ENCODE measurements at regions not wholly inside any gene's neighbourhood (a gene's known extent, or its start where the extent isn't known, plus 50 kb on each side); places are given as distances from the start of the nearest gene placed in this dataset.

DNA sequence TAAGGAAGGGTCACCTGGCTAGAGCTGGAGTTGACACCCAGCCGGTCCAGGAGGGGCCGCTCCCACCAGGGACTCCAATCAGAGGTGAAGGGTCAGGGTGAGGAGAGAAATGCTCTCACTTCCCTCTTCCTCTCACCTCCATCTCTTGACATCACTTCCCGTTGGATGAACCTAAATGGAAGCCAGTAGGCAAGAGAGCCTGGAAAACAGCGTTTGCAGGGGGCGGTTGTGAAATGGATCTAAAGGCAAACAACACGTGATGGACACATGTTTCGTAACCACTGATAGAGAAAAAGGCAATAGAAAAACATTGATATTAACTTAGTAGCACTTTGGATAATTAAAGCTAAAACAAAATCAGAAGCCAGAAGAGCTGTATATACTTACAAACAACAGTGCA is 105.6 kb upstream of the FOXA2 start:
- Histone ChIP-seq H4K20me1 (ENCODE audit: control insufficient read depth, extremely low read depth, insufficient read depth, low read length) (no peaks in the 10 kb centered on the region), H3K36me3 (ENCODE audit: control insufficient read depth, insufficient read depth, low read length) (no peaks in the 10 kb centered on the region), H3K4me1 (ENCODE audit: control insufficient read depth, extremely low read depth, insufficient read depth, low read length) (no peaks in the 10 kb centered on the region), H3K9ac (ENCODE audit: insufficient read depth, low read length) (no peak overlapping the region), H3K27ac (ENCODE audit: insufficient read depth, low read length) (no peak overlapping the region), H3K9me3 (ENCODE audit: control insufficient read depth, insufficient read depth, low read depth, low read length) (no peaks in the 10 kb centered on the region), H2AFZ (ENCODE audit: low read length) (no peak overlapping the region), H3K79me2 (ENCODE audit: control insufficient read depth, insufficient read depth, low read length) (no peaks in the 10 kb centered on the region), H3K4me2 (ENCODE audit: extremely low read depth, insufficient read depth, low read length) (no peak overlapping the region), H3K27me3 (ENCODE audit: control insufficient read depth, insufficient read depth, low read length) (no peaks in the 10 kb centered on the region), H3K4me3 (replicated peaks in 1 of 4; ENCODE audit: control extremely low read depth in 1 of 4, insufficient read depth in 1 of 4, low read depth in 3 of 4, low read length in 4 of 4) (no peak overlapping the region)
- TF ChIP-seq, protein P1, sequence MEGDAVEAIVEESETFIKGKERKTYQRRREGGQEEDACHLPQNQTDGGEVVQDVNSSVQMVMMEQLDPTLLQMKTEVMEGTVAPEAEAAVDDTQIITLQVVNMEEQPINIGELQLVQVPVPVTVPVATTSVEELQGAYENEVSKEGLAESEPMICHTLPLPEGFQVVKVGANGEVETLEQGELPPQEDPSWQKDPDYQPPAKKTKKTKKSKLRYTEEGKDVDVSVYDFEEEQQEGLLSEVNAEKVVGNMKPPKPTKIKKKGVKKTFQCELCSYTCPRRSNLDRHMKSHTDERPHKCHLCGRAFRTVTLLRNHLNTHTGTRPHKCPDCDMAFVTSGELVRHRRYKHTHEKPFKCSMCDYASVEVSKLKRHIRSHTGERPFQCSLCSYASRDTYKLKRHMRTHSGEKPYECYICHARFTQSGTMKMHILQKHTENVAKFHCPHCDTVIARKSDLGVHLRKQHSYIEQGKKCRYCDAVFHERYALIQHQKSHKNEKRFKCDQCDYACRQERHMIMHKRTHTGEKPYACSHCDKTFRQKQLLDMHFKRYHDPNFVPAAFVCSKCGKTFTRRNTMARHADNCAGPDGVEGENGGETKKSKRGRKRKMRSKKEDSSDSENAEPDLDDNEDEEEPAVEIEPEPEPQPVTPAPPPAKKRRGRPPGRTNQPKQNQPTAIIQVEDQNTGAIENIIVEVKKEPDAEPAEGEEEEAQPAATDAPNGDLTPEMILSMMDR (conservative IDR thresholded peaks at IDR 0.05 in 1 of 2, IDR thresholded peaks at IDR 0.05 in 1 of 2; ENCODE audit: low read depth in 1 of 2, low read length in 2 of 2), result no peak
- TF ChIP-seq EZH2 (IDR thresholded peaks at IDR 0.05; ENCODE audit: low read length, missing control alignments), result no peak
- no peak for DNase-seq (ENCODE audit: low read depth in 2 of 2)

DNA sequence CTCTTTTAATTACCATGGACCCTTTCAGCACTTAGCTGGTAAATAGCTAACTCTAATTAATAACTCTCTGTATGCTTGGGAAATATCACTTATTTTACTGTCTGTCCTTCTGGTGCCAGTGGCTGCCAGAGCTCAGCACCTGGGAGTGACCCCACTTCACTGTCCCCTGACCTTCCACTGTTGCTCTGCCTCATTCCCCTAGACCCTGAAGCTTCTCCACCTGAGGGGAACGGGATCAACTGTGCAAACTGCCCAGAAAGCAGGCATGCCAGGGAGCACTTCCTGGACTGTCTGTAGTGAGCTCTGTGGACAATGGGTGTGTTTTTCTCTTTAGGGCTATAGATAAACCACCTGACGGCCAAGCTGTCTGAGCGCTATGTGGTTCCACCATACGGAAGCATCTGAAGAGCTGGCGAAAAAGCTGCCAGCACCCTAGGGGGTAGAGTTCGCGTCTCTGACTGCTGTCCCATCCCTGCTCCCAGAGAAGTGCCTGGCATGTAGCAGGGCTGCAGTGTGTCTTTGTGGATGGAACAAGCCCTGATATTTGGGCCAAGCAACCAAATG is 106.3 kb upstream of the FOXA2 start:
- no peaks in the 10 kb centered on the region for H3K9me3 ChIP-seq (ENCODE audit: control insufficient read depth, insufficient read depth, low read depth, low read length)
- no peaks in the 10 kb centered on the region for H3K79me2 ChIP-seq (ENCODE audit: control insufficient read depth, insufficient read depth, low read length)
- no peak overlapping the region for H3K4me3 ChIP-seq (replicated peaks in 1 of 4; ENCODE audit: control extremely low read depth in 1 of 4, insufficient read depth in 1 of 4, low read depth in 3 of 4, low read length in 4 of 4)
- no peaks in the 10 kb centered on the region for H4K20me1 ChIP-seq (ENCODE audit: control insufficient read depth, extremely low read depth, insufficient read depth, low read length)
- H3K36me3 ChIP-seq (ENCODE audit: control insufficient read depth, insufficient read depth, low read length), result no peaks in the 10 kb centered on the region
- no peak overlapping the region for H3K27ac ChIP-seq (ENCODE audit: insufficient read depth, low read length)
- H3K4me2 ChIP-seq (ENCODE audit: extremely low read depth, insufficient read depth, low read length), result no peak overlapping the region
- no peak overlapping the region for H3K9ac ChIP-seq (ENCODE audit: insufficient read depth, low read length)
- TF ChIP-seq, protein P1 (conservative IDR thresholded peaks at IDR 0.05 in 1 of 2, IDR thresholded peaks at IDR 0.05 in 1 of 2; ENCODE audit: low read depth in 1 of 2, low read length in 2 of 2), result no peak
- no peak for TF ChIP-seq EZH2 (IDR thresholded peaks at IDR 0.05; ENCODE audit: low read length, missing control alignments)
- no peak for DNase-seq (ENCODE audit: low read depth in 2 of 2)
- H3K4me1 ChIP-seq (ENCODE audit: control insufficient read depth, extremely low read depth, insufficient read depth, low read length), result no peaks in the 10 kb centered on the region
- H2AFZ ChIP-seq (ENCODE audit: low read length), result no peak overlapping the region
- H3K27me3 ChIP-seq (ENCODE audit: control insufficient read depth, insufficient read depth, low read length), result no peaks in the 10 kb centered on the region

DNA sequence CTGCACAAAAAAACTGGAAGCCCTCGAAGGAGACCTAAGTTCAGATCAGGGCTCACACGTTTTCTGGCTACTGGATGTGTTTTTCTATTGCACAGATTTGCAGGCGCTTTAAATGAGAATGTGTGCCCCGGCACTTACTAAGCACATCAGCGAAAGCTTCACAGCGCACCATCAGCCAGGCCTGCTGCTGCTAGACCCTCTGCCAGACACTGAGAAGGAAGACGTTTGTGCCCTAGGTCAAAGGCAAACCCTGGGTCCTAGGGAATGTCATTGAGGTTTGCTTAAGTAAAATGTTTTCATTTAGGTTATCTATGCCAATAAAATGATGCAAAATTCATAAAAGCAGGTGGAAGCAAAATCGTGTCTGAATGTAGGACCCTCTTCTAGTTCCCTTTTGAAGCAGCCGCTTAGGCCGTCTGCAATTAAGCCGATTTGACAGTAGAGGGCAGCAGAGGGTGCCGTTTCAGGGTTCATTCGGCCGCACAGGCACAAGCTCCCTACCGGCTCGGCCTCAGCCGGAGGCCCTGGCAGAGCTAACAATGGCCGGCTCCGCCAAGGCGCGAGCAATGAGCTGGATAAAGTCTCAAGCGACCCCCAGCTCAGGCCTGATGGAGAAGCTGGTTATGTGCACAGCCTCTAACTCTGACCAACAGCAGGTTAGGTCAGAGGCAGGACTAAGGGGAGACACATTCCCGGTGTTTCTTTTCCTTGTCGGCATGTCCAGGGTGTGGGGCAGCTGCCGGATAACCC is 107.2 kb upstream of the FOXA2 start:
- H3K9me3 ChIP-seq (ENCODE audit: control insufficient read depth, insufficient read depth, low read depth, low read length), result no peaks in the 10 kb centered on the region
- no peaks in the 10 kb centered on the region for H4K20me1 ChIP-seq (ENCODE audit: control insufficient read depth, extremely low read depth, insufficient read depth, low read length)
- H3K4me2 ChIP-seq (ENCODE audit: extremely low read depth, insufficient read depth, low read length), result peak overlapping the region; percentile 67
- no peak overlapping the region for H3K27ac ChIP-seq (ENCODE audit: insufficient read depth, low read length)
- DNase-seq (ENCODE audit: low read depth in 2 of 2), result peak; percentile 37 to 72
- H3K4me3 ChIP-seq (replicated peaks in 1 of 4; ENCODE audit: control extremely low read depth in 1 of 4, insufficient read depth in 1 of 4, low read depth in 3 of 4, low read length in 4 of 4), result no peak overlapping the region
- no peaks in the 10 kb centered on the region for H3K79me2 ChIP-seq (ENCODE audit: control insufficient read depth, insufficient read depth, low read length)
- H3K9ac ChIP-seq (ENCODE audit: insufficient read depth, low read length), result no peak overlapping the region
- no peaks in the 10 kb centered on the region for H3K27me3 ChIP-seq (ENCODE audit: control insufficient read depth, insufficient read depth, low read length)
- no peak for TF ChIP-seq EZH2 (IDR thresholded peaks at IDR 0.05; ENCODE audit: low read length, missing control alignments)
- TF ChIP-seq, protein P1 (conservative IDR thresholded peaks at IDR 0.05 in 1 of 2, IDR thresholded peaks at IDR 0.05 in 1 of 2; ENCODE audit: low read depth in 1 of 2, low read length in 2 of 2), result peak; percentile 89 to 91
- H3K36me3 ChIP-seq (ENCODE audit: control insufficient read depth, insufficient read depth, low read length), result no peaks in the 10 kb centered on the region
- H3K4me1 ChIP-seq (ENCODE audit: control insufficient read depth, extremely low read depth, insufficient read depth, low read length), result no peaks in the 10 kb centered on the region
- H2AFZ ChIP-seq (ENCODE audit: low read length), result peak overlapping the region; percentile 67
